ENCODE measurements at regions not wholly inside any gene's neighbourhood (a gene's known extent, or its start where the extent isn't known, plus 50 kb on each side); places are given as distances from the start of the nearest gene placed in this dataset.

DNA sequence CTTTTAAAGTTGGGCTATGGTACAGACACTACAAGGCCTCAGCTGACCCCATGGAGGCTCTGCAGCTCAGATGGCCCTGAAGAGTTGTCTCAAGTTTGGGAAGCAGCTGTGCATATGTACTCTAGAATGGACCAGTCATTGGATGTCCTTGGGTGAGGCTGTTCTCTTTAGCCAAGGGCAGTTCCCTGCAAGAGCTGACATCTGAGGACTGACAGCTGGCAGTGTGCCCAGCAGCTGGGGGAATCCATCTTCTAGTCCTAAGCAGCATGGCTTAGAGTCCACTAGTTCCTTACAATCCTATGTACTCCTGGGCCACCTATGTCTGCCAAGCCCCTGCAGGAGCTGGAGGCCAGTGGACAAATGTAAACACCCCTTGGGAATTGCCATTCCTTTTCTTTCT lies 76.5 kb downstream of the C11orf91 start:
- Histone ChIP-seq H3K4me1 (ENCODE audit: control insufficient read depth in 2 of 3, insufficient read depth in 2 of 3, low read depth in 1 of 3, low read length in 3 of 3) (no peaks in the 10 kb centered on the region), H3K4me3 (ENCODE audit: low read length in 3 of 3) (no peak overlapping the region), H3K27ac (ENCODE audit: low read depth in 2 of 2, low read length in 2 of 2) (no peak overlapping the region), H3K9me3 (ENCODE audit: control insufficient read depth in 2 of 3, insufficient read depth in 1 of 3, low read length in 3 of 3) (no peaks in the 10 kb centered on the region), H3K27me3 (ENCODE audit: control insufficient read depth, insufficient read depth, low read length) (no peaks in the 10 kb centered on the region), H3K36me3 (ENCODE audit: control insufficient read depth in 2 of 3, insufficient read depth in 3 of 3, low read length in 3 of 3) (no peaks in the 10 kb centered on the region), H3K9ac (ENCODE audit: low read length in 3 of 3) (no peak overlapping the region)
- no peak for FAIRE-seq
- intact Hi-C loops (cut with DNase I), result no loop called here
- TF ChIP-seq, protein P1, sequence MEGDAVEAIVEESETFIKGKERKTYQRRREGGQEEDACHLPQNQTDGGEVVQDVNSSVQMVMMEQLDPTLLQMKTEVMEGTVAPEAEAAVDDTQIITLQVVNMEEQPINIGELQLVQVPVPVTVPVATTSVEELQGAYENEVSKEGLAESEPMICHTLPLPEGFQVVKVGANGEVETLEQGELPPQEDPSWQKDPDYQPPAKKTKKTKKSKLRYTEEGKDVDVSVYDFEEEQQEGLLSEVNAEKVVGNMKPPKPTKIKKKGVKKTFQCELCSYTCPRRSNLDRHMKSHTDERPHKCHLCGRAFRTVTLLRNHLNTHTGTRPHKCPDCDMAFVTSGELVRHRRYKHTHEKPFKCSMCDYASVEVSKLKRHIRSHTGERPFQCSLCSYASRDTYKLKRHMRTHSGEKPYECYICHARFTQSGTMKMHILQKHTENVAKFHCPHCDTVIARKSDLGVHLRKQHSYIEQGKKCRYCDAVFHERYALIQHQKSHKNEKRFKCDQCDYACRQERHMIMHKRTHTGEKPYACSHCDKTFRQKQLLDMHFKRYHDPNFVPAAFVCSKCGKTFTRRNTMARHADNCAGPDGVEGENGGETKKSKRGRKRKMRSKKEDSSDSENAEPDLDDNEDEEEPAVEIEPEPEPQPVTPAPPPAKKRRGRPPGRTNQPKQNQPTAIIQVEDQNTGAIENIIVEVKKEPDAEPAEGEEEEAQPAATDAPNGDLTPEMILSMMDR (IDR thresholded peaks at IDR 0.05; ENCODE audit: borderline replicate concordance, extremely low read depth, insufficient read depth), result no peak
- no peak for DNase-seq

DNA sequence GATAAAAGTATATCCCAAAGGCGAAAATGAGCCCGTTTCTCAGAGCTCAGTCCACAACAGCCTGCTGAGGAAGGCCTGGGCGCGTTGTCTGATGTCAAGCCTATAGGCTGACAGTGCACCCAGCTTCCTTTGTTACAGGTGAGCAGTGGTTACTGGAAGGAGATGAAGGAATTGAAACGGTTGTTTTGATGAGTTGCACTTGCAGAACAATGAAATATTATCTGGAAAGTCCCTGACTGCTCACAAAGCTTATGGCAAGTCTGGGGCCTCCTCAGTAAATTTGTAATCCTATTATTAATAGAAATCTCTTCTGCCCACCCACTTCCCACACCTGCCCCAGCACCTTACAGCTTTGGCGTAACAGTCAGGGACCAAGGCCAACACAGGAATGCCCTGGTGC lies 77.8 kb downstream of the C11orf91 start:
- no peaks in the 10 kb centered on the region for H3K36me3 ChIP-seq (ENCODE audit: control insufficient read depth in 2 of 3, insufficient read depth in 3 of 3, low read length in 3 of 3)
- FAIRE-seq, result no peak
- H3K9ac ChIP-seq (ENCODE audit: low read length in 3 of 3), result no peak overlapping the region

DNA sequence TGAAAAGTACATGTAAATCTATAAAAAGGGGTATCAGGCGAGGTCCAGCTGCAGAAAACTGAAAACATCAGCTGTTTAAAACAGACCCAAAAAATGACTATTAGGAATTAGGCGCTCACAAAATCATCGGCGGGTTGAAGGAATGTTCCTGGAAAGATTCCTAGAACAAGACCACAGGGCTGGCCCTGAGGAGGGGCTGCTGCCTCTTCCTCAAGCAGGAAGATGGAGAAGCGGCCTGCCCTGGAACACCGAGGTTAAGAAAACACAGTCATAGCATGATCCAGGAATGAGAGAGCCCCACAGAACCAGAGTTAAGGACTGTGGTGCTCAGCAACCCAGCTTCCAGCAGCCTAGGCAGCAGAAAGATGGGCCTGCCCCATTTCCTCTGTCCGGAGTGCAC lies 78.4 kb downstream of the C11orf91 start:
- DNase-seq, result no peak
- intact Hi-C loops (cut with DNase I), result no loop called here
- no peaks in the 10 kb centered on the region for H3K4me1 ChIP-seq (ENCODE audit: control insufficient read depth in 2 of 3, insufficient read depth in 2 of 3, low read depth in 1 of 3, low read length in 3 of 3)
- no peaks in the 10 kb centered on the region for H3K27me3 ChIP-seq (ENCODE audit: control insufficient read depth, insufficient read depth, low read length)
- H3K27ac ChIP-seq (ENCODE audit: low read depth in 2 of 2, low read length in 2 of 2), result no peak overlapping the region
- no peak overlapping the region for H3K4me3 ChIP-seq (ENCODE audit: low read length in 3 of 3)
- TF ChIP-seq, protein P1 (IDR thresholded peaks at IDR 0.05; ENCODE audit: borderline replicate concordance, extremely low read depth, insufficient read depth), result no peak
- H3K36me3 ChIP-seq (ENCODE audit: control insufficient read depth in 2 of 3, insufficient read depth in 3 of 3, low read length in 3 of 3), result no peaks in the 10 kb centered on the region
- H3K9ac ChIP-seq (ENCODE audit: low read length in 3 of 3), result no peak overlapping the region
- H3K9me3 ChIP-seq (ENCODE audit: control insufficient read depth in 2 of 3, insufficient read depth in 1 of 3, low read length in 3 of 3), result no peaks in the 10 kb centered on the region
- FAIRE-seq, result no peak

More for the DNA sequence above, 77.8 kb downstream of the C11orf91 start:
- Histone ChIP-seq H3K9me3 (ENCODE audit: control insufficient read depth in 2 of 3, insufficient read depth in 1 of 3, low read length in 3 of 3) (no peaks in the 10 kb centered on the region), H3K27me3 (ENCODE audit: control insufficient read depth, insufficient read depth, low read length) (no peaks in the 10 kb centered on the region), H3K4me3 (ENCODE audit: low read length in 3 of 3) (no peak overlapping the region), H3K27ac (ENCODE audit: low read depth in 2 of 2, low read length in 2 of 2) (no peak overlapping the region), H3K4me1 (ENCODE audit: control insufficient read depth in 2 of 3, insufficient read depth in 2 of 3, low read depth in 1 of 3, low read length in 3 of 3) (no peaks in the 10 kb centered on the region)
- DNase-seq, result no peak
- intact Hi-C loops (cut with DNase I), result no loop called here
- TF ChIP-seq, protein P1 (IDR thresholded peaks at IDR 0.05; ENCODE audit: borderline replicate concordance, extremely low read depth, insufficient read depth), result no peak
